ENCODE measurements at regions not wholly inside any gene's neighbourhood (a gene's known extent, or its start where the extent isn't known, plus 50 kb on each side); places are given as distances from the start of the nearest gene placed in this dataset.

- no peak for DNase-seq
These were observed 50.4 kb upstream of the GGTA1 start for GRCh38 chr9:121550041-121550440.

GRCh38 chr9:121550569-121551512 is 51.2 kb upstream of the GGTA1 start:
- peak; percentile 49 for DNase-seq

GRCh38 chr9:121551985-121552753 is 52.5 kb upstream of the GGTA1 start:
- DNase-seq = no peak

GRCh38 chr9:121556082-121556481 is 56.4 kb upstream of the GGTA1 start:
- no peak for DNase-seq

GRCh38 chr9:121556580-121556979 is 56.9 kb upstream of the GGTA1 start:
- no peak for DNase-seq

GRCh38 chr9:121557581-121558447 is 58.2 kb upstream of the GGTA1 start:
- no peak for DNase-seq

- no peak for DNase-seq
These were observed 58.8 kb upstream of the GGTA1 start for GRCh38 chr9:121558473-121558872.

GRCh38 chr9:121559183-121559582 is 59.5 kb upstream of the GGTA1 start:
- DNase-seq = no peak

GRCh38 chr9:121560921-121561320 is 61.3 kb upstream of the GGTA1 start:
- DNase-seq = no peak

- DNase-seq = no peak
These were observed 62.0 kb upstream of the GGTA1 start for GRCh38 chr9:121561385-121562222.

- DNase-seq = no peak
These were observed 62.7 kb upstream of the GGTA1 start for GRCh38 chr9:121562301-121562700.

- no peak for DNase-seq
These were observed 63.8 kb upstream of the GGTA1 start for GRCh38 chr9:121563425-121563824.

GRCh38 chr9:121563881-121564460 is 64.3 kb upstream of the GGTA1 start:
- no peak for DNase-seq

- no peak for DNase-seq
These were observed 65.0 kb upstream of the GGTA1 start for GRCh38 chr9:121564504-121565260.

GRCh38 chr9:121566481-121567465 is 67.1 kb upstream of the GGTA1 start:
- no peak for DNase-seq

- no peak for DNase-seq
These were observed 68.1 kb upstream of the GGTA1 start for GRCh38 chr9:121567500-121568342.

- no peak for DNase-seq
These were observed 69.0 kb upstream of the GGTA1 start for GRCh38 chr9:121568343-121569265.
